ENCODE measurements at regions not wholly inside any gene's neighbourhood (a gene's known extent, or its start where the extent isn't known, plus 50 kb on each side); places are given as distances from the start of the nearest gene placed in this dataset.

GRCh38 chr10:130769146-130770017 is 542.1 kb downstream of the TCERG1L start:
- peaks cover 4% of the 10 kb centered on the region for H3K27me3 Mint-ChIP-seq (ENCODE audit: low read depth)
- peaks cover 4% of the 10 kb centered on the region for H3K9me3 Mint-ChIP-seq
- no peak overlapping the region for H3K4me3 Mint-ChIP-seq
- H3K4me1 Mint-ChIP-seq: peaks cover 22% of the 10 kb centered on the region
- H3K27ac Mint-ChIP-seq (ENCODE audit: unreplicated experiment): peak overlapping the region; percentile 12
- DNase-seq (ENCODE audit: low read depth, low spot score): no peak
- no peaks in the 10 kb centered on the region for H3K36me3 Mint-ChIP-seq (ENCODE audit: low read depth)
- TF ChIP-seq CTCF (conservative IDR thresholded peaks at IDR 0.05): no peak

GRCh38 chr10:130770018-130770630 is 541.4 kb downstream of the TCERG1L start:
- no peak for DNase-seq (ENCODE audit: low read depth, low spot score)
- H3K27me3 Mint-ChIP-seq (ENCODE audit: low read depth): peaks cover 4% of the 10 kb centered on the region
- TF ChIP-seq CTCF (conservative IDR thresholded peaks at IDR 0.05): no peak
- H3K9me3 Mint-ChIP-seq: peaks cover 4% of the 10 kb centered on the region
- no peaks in the 10 kb centered on the region for H3K36me3 Mint-ChIP-seq (ENCODE audit: low read depth)
- peaks cover 22% of the 10 kb centered on the region for H3K4me1 Mint-ChIP-seq
- H3K27ac Mint-ChIP-seq (ENCODE audit: unreplicated experiment): no peak overlapping the region
- H3K4me3 Mint-ChIP-seq: no peak overlapping the region

- DNase-seq (ENCODE audit: low read depth, low spot score): no peak
- H3K4me1 Mint-ChIP-seq: peaks cover 22% of the 10 kb centered on the region
- no peak overlapping the region for H3K4me3 Mint-ChIP-seq
- no peak overlapping the region for H3K27ac Mint-ChIP-seq (ENCODE audit: unreplicated experiment)
- peaks cover 4% of the 10 kb centered on the region for H3K9me3 Mint-ChIP-seq
- no peaks in the 10 kb centered on the region for H3K36me3 Mint-ChIP-seq (ENCODE audit: low read depth)
- no peak for TF ChIP-seq CTCF (conservative IDR thresholded peaks at IDR 0.05)
- no peaks in the 10 kb centered on the region for H3K27me3 Mint-ChIP-seq (ENCODE audit: low read depth)
Measured at GRCh38 chr10:130771491-130771946, 540.0 kb downstream of the TCERG1L start.

- H3K27me3 Mint-ChIP-seq (ENCODE audit: low read depth): no peaks in the 10 kb centered on the region
- peaks cover 22% of the 10 kb centered on the region for H3K4me1 Mint-ChIP-seq
- no peak for TF ChIP-seq CTCF (conservative IDR thresholded peaks at IDR 0.05)
- no peak for DNase-seq (ENCODE audit: low read depth, low spot score)
- no peak overlapping the region for H3K27ac Mint-ChIP-seq (ENCODE audit: unreplicated experiment)
- peaks cover 4% of the 10 kb centered on the region for H3K9me3 Mint-ChIP-seq
- no peak overlapping the region for H3K4me3 Mint-ChIP-seq
- no peaks in the 10 kb centered on the region for H3K36me3 Mint-ChIP-seq (ENCODE audit: low read depth)
Measured at GRCh38 chr10:130772056-130772455, 539.5 kb downstream of the TCERG1L start.

- Mint-ChIP-seq H3K4me1 (peaks cover 22% of the 10 kb centered on the region), H3K9me3 (peaks cover 4% of the 10 kb centered on the region), H3K27me3 (ENCODE audit: low read depth) (no peaks in the 10 kb centered on the region), H3K4me3 (no peak overlapping the region), H3K36me3 (ENCODE audit: low read depth) (no peaks in the 10 kb centered on the region), H3K27ac (ENCODE audit: unreplicated experiment) (no peak overlapping the region)
- DNase-seq (ENCODE audit: low read depth, low spot score): no peak
- TF ChIP-seq CTCF (conservative IDR thresholded peaks at IDR 0.05): no peak
Measured at GRCh38 chr10:130772676-130773075, 538.8 kb downstream of the TCERG1L start.

All from neural crest cell (in vitro differentiated cells).